HepG2 (cell line): ENCODE measurements at regions not wholly inside any gene's neighbourhood (a gene's known extent, or its start where the extent isn't known, plus 50 kb on each side); places are given as distances from the start of the nearest gene placed in this dataset.

Source experiments
- ATAC-seq: fragments of 200-7000 bp; cut with Tn5 transposase; 3 replicates; pipeline ENCODE4 v1.9.1; 2020; ENCODE audit warnings: mild to moderate bottlenecking, moderate library complexity
- BruUV-seq: library from RNA; stranded (reverse); fragments of 400-500 nt; replicated peaks from 2 replicates; lab custom pipeline; 2021; lab: Mats Ljungman, UMichigan
- CTCF ChIA-PET: fragments of 300-600 bp; formaldehyde crosslinking; extraction: SDS; loops from one replicate; lab custom pipeline; 2021; ENCODE audit warnings: low total read pairs, inconsistent platforms, low intra/inter-chr PET ratio; lab: Yijun Ruan, JAX
- POLR2A ChIA-PET: fragments of 350-600 bp; sonication (Branson Sonifier 250); formaldehyde crosslinking; loops from one replicate; lab custom pipeline; 2020; ENCODE audit warnings: antibody characterized with exemption, inconsistent platforms; lab: Yijun Ruan, JAX
- DNase-seq: peaks from one replicate; pipeline ENCODE4 v3.0.0-alpha.2; 2015; ENCODE audit warnings: low spot score
- FAIRE-seq: peaks from 3 replicates; lab custom pipeline; 2011; peaks lifted over from hg19 to GRCh38; lab: Jason Lieb, UNC
- H2AFZ ChIP-seq: one replicate; pipeline ENCODE4 v1.6.1; 2011; ENCODE audit warnings: low read length, inconsistent platforms
- H3K27ac ChIP-seq: fragments of 300-600 bp; 3 replicates; pipeline ENCODE4 v1.8.0; 2011; ENCODE audit warnings: mixed run types, mild to moderate bottlenecking, mixed read lengths, low read length, inconsistent platforms; ENCODE audit not compliant: insufficient read depth; ENCODE audit errors: extremely low read length
- H3K27me3 ChIP-seq, 2 experiments: fragments of 200-600 bp in 1 of 2; 2 replicates in 1 of 2; 3 replicates in 1 of 2; pipeline versions ENCODE4 v1.6.0 to v1.8.0; 2011; ENCODE audit warnings: low read length in 2 of 2, mild to moderate bottlenecking in 2 of 2, moderate library complexity in 2 of 2, inconsistent platforms in 1 of 2; ENCODE audit not compliant: insufficient read depth in 2 of 2, control insufficient read depth in 1 of 2
- H3K36me3 ChIP-seq, 2 experiments: fragments of 200-600 bp in 1 of 2; replicated peaks in 1 of 2; 2 replicates in 1 of 2; 3 replicates in 1 of 2; pipeline versions ENCODE4 v1.5.1 to v1.8.0; 2011; ENCODE audit warnings: low read length in 2 of 2, inconsistent platforms in 1 of 2; ENCODE audit not compliant: insufficient read depth in 2 of 2, control insufficient read depth in 1 of 2
- H3K4me1 ChIP-seq: 2 replicates; pipeline ENCODE4 v1.5.1; 2012; ENCODE audit warnings: low read length, inconsistent platforms; ENCODE audit not compliant: insufficient read depth
- H3K4me2 ChIP-seq: 2 replicates; pipeline ENCODE4 v1.6.0; 2011; ENCODE audit warnings: low read depth, low read length, inconsistent platforms
- H3K4me3 ChIP-seq, 3 experiments: fragments of 200-600 bp in 1 of 3; sonication (generic), shearing (Covaris generic) in 1 of 3; replicated peaks in 1 of 3; 2 replicates each; pipeline ENCODE4 v1.5.1; 2011 to 2016; ENCODE audit warnings: low read length in 3 of 3, inconsistent platforms in 2 of 3, low read depth in 2 of 3, mild to moderate bottlenecking in 2 of 3, control low read depth in 1 of 3, mixed read lengths in 1 of 3; ENCODE audit not compliant: insufficient read depth in 1 of 3
- H3K79me2 ChIP-seq: one replicate; pipeline ENCODE4 v1.6.1; 2011; ENCODE audit warnings: low read length, inconsistent platforms; ENCODE audit not compliant: insufficient read depth
- H3K9ac ChIP-seq: 2 replicates; pipeline ENCODE4 v1.6.0; 2011; ENCODE audit warnings: mild to moderate bottlenecking, low read depth, low read length, inconsistent platforms; ENCODE audit not compliant: insufficient read depth
- H3K9me3 ChIP-seq: 2 replicates; pipeline ENCODE4 v1.5.1; 2012; ENCODE audit warnings: mild to moderate bottlenecking, low read length
- H4K20me1 ChIP-seq: 2 replicates; pipeline ENCODE4 v1.6.0; 2011; ENCODE audit warnings: inconsistent platforms, mild to moderate bottlenecking, low read length, moderate library complexity; ENCODE audit not compliant: insufficient read depth
- CHD4 ChIP-seq: fragments of 200-600 bp; sonication (generic); IDR thresholded peaks from 2 replicates; pipeline ENCODE4 v1.7.0; 2017; ENCODE audit warnings: mild to moderate bottlenecking, low read length, borderline replicate concordance
- FOXC1 ChIP-seq: sonication (generic); formaldehyde crosslinking; IDR thresholded peaks from 2 replicates; pipeline ENCODE4 v1.8.0; 2022; ENCODE audit warnings: mild to moderate bottlenecking, missing genetic modification reagents, borderline replicate concordance
- KAT7 ChIP-seq: IDR thresholded peaks from 2 replicates; pipeline ENCODE4 v1.6.1; 2018; ENCODE audit warnings: borderline replicate concordance, missing compliant biosample characterization
- PATZ1 ChIP-seq: sonication (generic); formaldehyde crosslinking; IDR thresholded peaks from 2 replicates; pipeline ENCODE4 v1.4.0; 2020; ENCODE audit warnings: missing genetic modification reagents
- RFX1 ChIP-seq: fragments of 450-650 bp; IDR thresholded peaks from 2 replicates; pipeline ENCODE4 v1.6.1; 2017
- SRSF9 ChIP-seq: fragments of 200-400 bp; formaldehyde crosslinking; IDR thresholded peaks from 2 replicates; pipeline ENCODE4 v1.6.1; 2018; ENCODE audit warnings: borderline replicate concordance, mild to moderate bottlenecking, low read depth, low read length; ENCODE audit not compliant: insufficient read depth, poor library complexity, severe bottlenecking
- SSRP1 ChIP-seq: IDR thresholded peaks from 2 replicates; pipeline ENCODE4 v1.6.1; 2016; ENCODE audit warnings: control low read depth
- TP53 ChIP-seq: sonication (generic); formaldehyde crosslinking; conservative IDR thresholded peaks from 2 replicates; pipeline ENCODE4 v1.4.0; 2020; ENCODE audit warnings: missing genetic modification reagents
- ZMYM4 ChIP-seq: sonication (generic); formaldehyde crosslinking; IDR thresholded peaks from 2 replicates; pipeline ENCODE4 v1.8.1; 2023; ENCODE audit warnings: mild to moderate bottlenecking, missing genetic modification reagents
- ZNF30 ChIP-seq: sonication (generic); formaldehyde crosslinking; IDR thresholded peaks from 2 replicates; pipeline ENCODE4 v1.5.0; 2020; ENCODE audit warnings: mild to moderate bottlenecking, missing genetic modification reagents
- ZNF383 ChIP-seq: sonication (generic); formaldehyde crosslinking; IDR thresholded peaks from 2 replicates; pipeline ENCODE4 v1.4.0; 2020; ENCODE audit warnings: missing genetic modification reagents, mild to moderate bottlenecking, borderline replicate concordance
- WGBS: methylation state at CpG from one replicate; pipeline ENCODE4 v1.1.6; 2017; ENCODE audit warnings: low lambda C conversion rate; 5-methylcytosine and 5-hydroxymethylcytosine counted together
- in situ Hi-C: cut with HindIII; loops from 2 replicates; pipeline ENCODE4 v1.10.0; 2017; ENCODE audit warnings: low pct_unique_long_range_greater_than_20kb; ENCODE audit not compliant: extremely low pct_ligation_motif_present
- intact Hi-C: fragments of 100-400 bp; cut with micrococcal nuclease; formaldehyde crosslinking; loops from one replicate; pipeline ENCODE4 v1.10.0; 2022; ENCODE audit not compliant: unreplicated experiment

- H3K4me3 ChIP-seq: no peak overlapping the region
- DNase-seq (no peak), FAIRE-seq (no peak), ATAC-seq (no peak)
- H3K79me2 ChIP-seq: no peaks in the 10 kb centered on the region
- no peak overlapping the region for H3K4me2 ChIP-seq
- BruUV-seq: no TSS peak
- H3K36me3 ChIP-seq: no peaks in the 10 kb centered on the region
- no peaks in the 10 kb centered on the region for H4K20me1 ChIP-seq
- in situ Hi-C loops (no loop called here), intact Hi-C loops (no loop called here)
- 0% methylated on average over 1 of the region's 1 CpG for WGBS
- H3K4me1 ChIP-seq: no peaks in the 10 kb centered on the region
- H3K27ac ChIP-seq: no peak overlapping the region
- no peak overlapping the region for H3K9ac ChIP-seq
- H2AFZ ChIP-seq: no peak overlapping the region
- H3K9me3 ChIP-seq: no peaks in the 10 kb centered on the region
- POLR2A ChIA-PET: no interaction called here
- no peak for TF ChIP-seq TP53 (CRISPR knock-in tag)
- no peak for TF ChIP-seq FOXC1 (CRISPR knock-in tag)
- no peak for TF ChIP-seq ZMYM4
- no peak for TF ChIP-seq SRSF9
- CTCF ChIA-PET: no interaction called here
- H3K27me3 ChIP-seq: no peaks in the 10 kb centered on the region; a peak in 1 of 5 replicates
Measured at GRCh38 chr3:111303760-111304159, 232.1 kb downstream of the NECTIN3 start.

GRCh38 chr3:111307676-111308075 is 234.3 kb upstream of the CD96 start:
- TF ChIP-seq RFX1 (no peak), ZNF383 (CRISPR knock-in tag) (no peak), ZNF30 (CRISPR knock-in tag) (no peak), SSRP1 (CRISPR knock-in tag) (no peak), CHD4 (no peak), PATZ1 (CRISPR knock-in tag) (no peak), KAT7 (CRISPR knock-in tag) (no peak)
- Histone ChIP-seq H3K4me1 (no peaks in the 10 kb centered on the region), H3K27ac (no peak overlapping the region), H3K4me2 (no peak overlapping the region), H3K4me3 (no peak overlapping the region), H3K9ac (no peak overlapping the region), H3K79me2 (no peaks in the 10 kb centered on the region), H4K20me1 (no peaks in the 10 kb centered on the region), H2AFZ (no peak overlapping the region), H3K27me3 (no peaks in the 10 kb centered on the region), H3K36me3 (no peaks in the 10 kb centered on the region), H3K9me3 (no peaks in the 10 kb centered on the region)
- BruUV-seq: no TSS peak
- POLR2A ChIA-PET: no interaction called here
- no peak for FAIRE-seq
- intact Hi-C loops (no loop called here), in situ Hi-C loops (no loop called here)
- DNase-seq: no peak
- 51% methylated on average over 1 of the region's 1 CpG for WGBS
- ATAC-seq: no peak
- CTCF ChIA-PET: no interaction called here
